NK-92 (cell line): ENCODE measurements at regions not wholly inside any gene's neighbourhood (a gene's known extent, or its start where the extent isn't known, plus 50 kb on each side); places are given as distances from the start of the nearest gene placed in this dataset.

Experiments used
- DNase-seq: peaks from one replicate; lab custom pipeline; 2025; ENCODE audit not compliant: unreplicated experiment; lab: John Stamatoyannopoulos, UW

GRCh38 chr15:38646716-38647115 is 82.1 kb upstream of the RASGRP1 start:
- no peak for DNase-seq

GRCh38 chr15:38647683-38648082 is 83.1 kb upstream of the RASGRP1 start:
- DNase-seq, result no peak

- DNase-seq, result no peak
Observed at GRCh38 chr15:38648121-38648843, 83.7 kb upstream of the RASGRP1 start.

- no peak for DNase-seq
Observed at GRCh38 chr15:38650384-38650783, 85.8 kb upstream of the RASGRP1 start.

- DNase-seq, result no peak
Observed at GRCh38 chr15:38650936-38651327, 86.3 kb upstream of the RASGRP1 start.

- DNase-seq, result no peak
Observed at GRCh38 chr15:38651328-38652038, 86.9 kb upstream of the RASGRP1 start.

- no peak for DNase-seq
Observed at GRCh38 chr15:38652183-38652794, 87.7 kb upstream of the RASGRP1 start.

GRCh38 chr15:38652998-38653397 is 88.4 kb upstream of the RASGRP1 start:
- DNase-seq, result peak; percentile 55

GRCh38 chr15:38658431-38658830 is 93.8 kb upstream of the RASGRP1 start:
- no peak for DNase-seq

GRCh38 chr15:38660738-38661137 is 96.1 kb upstream of the RASGRP1 start:
- DNase-seq, result no peak

GRCh38 chr15:38662033-38662802 is 97.6 kb upstream of the RASGRP1 start:
- DNase-seq, result no peak

GRCh38 chr15:38662805-38663204 is 98.2 kb upstream of the RASGRP1 start:
- no peak for DNase-seq

GRCh38 chr15:38665586-38666305 is 101.1 kb upstream of the RASGRP1 start:
- no peak for DNase-seq

GRCh38 chr15:38666865-38667510 is 102.4 kb upstream of the RASGRP1 start:
- DNase-seq, result no peak

GRCh38 chr15:38667890-38668850 is 103.6 kb upstream of the RASGRP1 start:
- no peak for DNase-seq

GRCh38 chr15:38668898-38669391 is 104.3 kb upstream of the RASGRP1 start:
- no peak for DNase-seq

GRCh38 chr15:38670128-38671005 is 105.8 kb upstream of the RASGRP1 start:
- DNase-seq, result no peak

GRCh38 chr15:38671006-38671387 is 106.4 kb upstream of the RASGRP1 start:
- DNase-seq, result no peak
